Uterus (tissue), 3 donors: ENCODE measurements at regions not wholly inside any gene's neighbourhood (a gene's known extent, or its start where the extent isn't known, plus 50 kb on each side); places are given as distances from the start of the nearest gene placed in this dataset.

Source experiments
- DNase-seq, 2 donors: peaks; one replicate each; pipeline ENCODE4 v3.0.0-alpha.2; 2019 to 2020
- H3K27ac ChIP-seq, 2 donors: fragments of 200-600 bp; sonication (generic); 1 replicate in 1 of 2; 2 replicates in 1 of 2; pipeline ENCODE4 v1.5.1; 2016 to 2018
- H3K27me3 ChIP-seq, 2 donors: fragments of 200-600 bp; sonication (generic); one replicate each; pipeline ENCODE4 v1.5.1; 2018 to 2019; ENCODE audit warnings: control low read depth in 1 of 2
- H3K36me3 ChIP-seq, 2 donors: fragments of 200-600 bp; sonication (generic); one replicate each; pipeline ENCODE4 v1.5.1; 2019; ENCODE audit warnings: control low read depth in 1 of 2
- H3K4me1 ChIP-seq, 2 donors: fragments of 200-600 bp; sonication (generic); one replicate each; pipeline ENCODE4 v1.5.1; 2018 to 2019; ENCODE audit warnings: control low read depth in 1 of 2
- H3K4me3 ChIP-seq, 2 donors: fragments of 200-600 bp; sonication (generic); 1 replicate in 1 of 2; 2 replicates in 1 of 2; pipeline ENCODE4 v1.5.1; 2018 to 2019; ENCODE audit warnings: mild to moderate bottlenecking in 1 of 2
- H3K9me3 ChIP-seq, 2 donors: fragments of 200-600 bp; sonication (generic); one replicate each; pipeline ENCODE4 v1.5.1; 2019; ENCODE audit warnings: control low read depth in 1 of 2
- CTCF ChIP-seq, 4 experiments: fragments of 200-600 bp in 2 of 4; fragments of 450-650 bp in 2 of 4; sonication (generic) in 2 of 4; IDR thresholded peaks; one replicate each; pipeline ENCODE4 v1.5.1; 2016 to 2019; ENCODE audit warnings: antibody characterized with exemption in 4 of 4, mild to moderate bottlenecking in 2 of 4, moderate library complexity in 1 of 4
- POLR2A ChIP-seq, 2 donors: fragments of 450-650 bp; IDR thresholded peaks; one replicate each; pipeline ENCODE4 v1.6.1; 2016; ENCODE audit warnings: antibody characterized with exemption in 2 of 2, mild to moderate bottlenecking in 1 of 2, moderate library complexity in 1 of 2
- intact Hi-C: fragments of 100-400 bp; cut with DNase I; formaldehyde crosslinking; loops from one replicate; pipeline ENCODE4 v1.15.1; 2023; ENCODE audit warnings: low total_unique reads
- donor health status: DM: yes; HTN: yes; CAD: no.

GRCh38 chr2:66899109-66899508 is 464.2 kb downstream of the MEIS1 start:
- intact Hi-C loops, result no loop called here
- H3K9me3 ChIP-seq, result no peaks in the 10 kb centered on the region
- H3K4me1 ChIP-seq, result no peaks in the 10 kb centered on the region
- no peaks in the 10 kb centered on the region for H3K27me3 ChIP-seq
- no peak for DNase-seq
- TF ChIP-seq CTCF (IDR thresholded peaks at IDR 0.05), result no peak
- TF ChIP-seq POLR2A (IDR thresholded peaks at IDR 0.05), result no peak
- H3K4me3 ChIP-seq, result no peak overlapping the region
- H3K36me3 ChIP-seq, result no peaks in the 10 kb centered on the region
- peak overlapping the region; percentile 70 to 82 for H3K27ac ChIP-seq

- TF ChIP-seq POLR2A (IDR thresholded peaks at IDR 0.05) (no peak), CTCF (IDR thresholded peaks at IDR 0.05) (no peak)
- intact Hi-C loops, result no loop called here
- Histone ChIP-seq H3K27me3 (no peaks in the 10 kb centered on the region), H3K9me3 (no peaks in the 10 kb centered on the region), H3K4me1 (no peaks in the 10 kb centered on the region), H3K4me3 (no peak overlapping the region), H3K27ac (no peak overlapping the region), H3K36me3 (no peaks in the 10 kb centered on the region)
- DNase-seq, result no peak
Measured at GRCh38 chr2:66899648-66900047, 464.7 kb downstream of the MEIS1 start.

GRCh38 chr2:66901344-66901743 is 466.4 kb downstream of the MEIS1 start:
- no peaks in the 10 kb centered on the region for H3K36me3 ChIP-seq
- TF ChIP-seq CTCF (IDR thresholded peaks at IDR 0.05), result no peak
- no peak for TF ChIP-seq POLR2A (IDR thresholded peaks at IDR 0.05)
- H3K4me3 ChIP-seq, result no peak overlapping the region
- H3K4me1 ChIP-seq, result no peaks in the 10 kb centered on the region
- no peak for DNase-seq
- H3K27ac ChIP-seq, result no peak overlapping the region
- intact Hi-C loops, result no loop called here
- H3K9me3 ChIP-seq, result no peaks in the 10 kb centered on the region
- H3K27me3 ChIP-seq, result no peaks in the 10 kb centered on the region

- TF ChIP-seq CTCF (IDR thresholded peaks at IDR 0.05) (no peak), POLR2A (IDR thresholded peaks at IDR 0.05) (no peak)
- H3K27me3 ChIP-seq, result no peaks in the 10 kb centered on the region
- H3K4me3 ChIP-seq, result no peak overlapping the region
- no peak overlapping the region for H3K27ac ChIP-seq
- intact Hi-C loops, result no loop called here
- no peaks in the 10 kb centered on the region for H3K9me3 ChIP-seq
- H3K36me3 ChIP-seq, result no peaks in the 10 kb centered on the region
- no peaks in the 10 kb centered on the region for H3K4me1 ChIP-seq
- DNase-seq, result no peak
Measured at GRCh38 chr2:66903183-66903582, 468.3 kb downstream of the MEIS1 start.

- intact Hi-C loops, result no loop called here
- Histone ChIP-seq H3K4me3 (no peak overlapping the region), H3K9me3 (no peaks in the 10 kb centered on the region), H3K27me3 (no peaks in the 10 kb centered on the region), H3K27ac (no peak overlapping the region), H3K36me3 (no peaks in the 10 kb centered on the region), H3K4me1 (no peaks in the 10 kb centered on the region)
- no peak for DNase-seq
- TF ChIP-seq POLR2A (IDR thresholded peaks at IDR 0.05) (no peak), CTCF (IDR thresholded peaks at IDR 0.05) (no peak)
Measured at GRCh38 chr2:66903745-66904465, 469.0 kb downstream of the MEIS1 start.
